Activated T-cell treated with anti-CD3 and anti-CD28 coated beads, Interleukin-2, amount 50 U/mL, for 72 hours (primary cell): ENCODE measurements at regions not wholly inside any gene's neighbourhood (a gene's known extent, or its start where the extent isn't known, plus 50 kb on each side); places are given as distances from the start of the nearest gene placed in this dataset.

Source experiments
- ATAC-seq, 2 donors: fragments of 150-1000 bp; cut with Tn5 transposase; replicated peaks in 1 of 2; 2 replicates each; pipeline ENCODE4 v1.10.0; 2021; ENCODE audit warnings: moderate library complexity in 2 of 2, mild to moderate bottlenecking in 1 of 2
- DNase-seq, 2 donors: peaks; one replicate each; pipeline ENCODE4 v3.0.0; 2021 to 2022; ENCODE audit warnings: mixed read lengths in 1 of 2
- H3K27ac Mint-ChIP-seq: one replicate; pipeline ENCODE4 v1.8.0; 2022; ENCODE audit warnings: mild to moderate bottlenecking, moderate library complexity, mixed read lengths
- H3K27me3 Mint-ChIP-seq: one replicate; pipeline ENCODE4 v1.8.0; 2022; ENCODE audit warnings: low read depth, mixed read lengths
- H3K36me3 Mint-ChIP-seq, 2 donors: one replicate each; pipeline ENCODE4 v1.8.0; 2022; ENCODE audit warnings: mixed read lengths in 2 of 2, mild to moderate bottlenecking in 1 of 2; ENCODE audit not compliant: insufficient read depth in 2 of 2
- H3K4me1 Mint-ChIP-seq: one replicate; pipeline ENCODE4 v1.8.0; 2022; ENCODE audit warnings: low read depth, mixed read lengths
- H3K4me3 Mint-ChIP-seq, 2 donors: one replicate each; pipeline ENCODE4 v1.8.0; 2022; ENCODE audit warnings: mild to moderate bottlenecking in 2 of 2, mixed read lengths in 2 of 2, moderate library complexity in 2 of 2
- H3K9me3 Mint-ChIP-seq, 2 donors: one replicate each; pipeline ENCODE4 v1.8.0; 2022; ENCODE audit warnings: mixed read lengths in 2 of 2

DNA sequence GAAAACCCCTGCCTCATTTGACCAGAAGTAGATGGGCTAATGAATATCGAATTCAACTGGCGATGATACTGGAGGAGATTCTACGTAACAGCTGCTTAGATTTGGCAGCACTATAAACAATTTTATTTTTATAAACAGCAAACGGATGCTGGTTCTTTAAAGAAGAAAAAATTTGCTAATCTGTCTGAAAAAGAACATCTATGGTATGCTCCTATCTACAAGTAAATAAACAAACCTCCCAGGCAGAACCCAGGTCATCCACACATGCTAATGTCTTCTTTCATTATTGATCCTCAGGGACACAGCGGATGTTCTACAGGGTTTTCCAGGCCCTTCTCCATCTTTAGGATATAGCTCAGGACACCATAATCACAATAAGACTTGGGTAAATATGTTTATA is 291.3 kb downstream of the ALDH8A1 start:
- Mint-ChIP-seq H3K27me3 (no peaks in the 10 kb centered on the region), H3K9me3 (no peaks in the 10 kb centered on the region), H3K4me1 (no peaks in the 10 kb centered on the region), H3K27ac (no peak overlapping the region), H3K4me3 (no peak overlapping the region), H3K36me3 (no peaks in the 10 kb centered on the region)
- DNase-seq (no peak), ATAC-seq (no peak)

DNA sequence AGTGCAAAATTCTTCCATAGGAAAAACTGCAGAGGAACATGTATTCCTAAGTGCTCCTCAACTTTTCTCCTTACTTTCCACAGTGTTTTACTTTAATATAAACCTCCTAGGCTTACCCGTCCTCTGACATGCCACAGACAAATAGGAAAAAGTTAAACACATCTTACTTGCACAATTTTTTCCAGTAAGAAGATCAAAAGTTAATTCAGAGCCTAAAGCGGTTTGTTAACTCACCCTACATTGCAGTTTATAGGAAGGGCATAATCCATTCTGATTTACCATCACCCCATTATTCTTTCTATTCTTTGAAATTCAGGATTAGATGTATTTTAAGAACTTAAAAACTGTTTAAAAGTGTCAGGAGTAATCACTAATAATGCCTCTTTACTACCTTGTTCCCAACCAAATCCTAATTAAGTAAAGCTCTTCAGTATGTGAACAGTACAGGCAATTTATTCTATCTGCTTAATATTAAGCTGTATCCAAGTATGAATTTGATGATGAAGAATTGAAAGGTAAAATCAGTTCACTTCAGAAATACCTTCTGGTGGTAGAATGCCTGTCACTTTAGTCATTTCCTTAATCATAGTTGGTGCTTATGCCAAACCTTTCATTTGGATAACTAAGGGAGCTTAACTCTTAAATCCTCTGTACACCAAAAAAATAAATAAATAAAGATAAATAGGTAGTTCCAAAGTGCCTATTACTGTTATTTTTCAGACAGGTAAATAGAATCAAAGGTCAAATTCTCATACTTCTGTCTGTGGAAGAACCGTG is 292.0 kb downstream of the ALDH8A1 start:
- ATAC-seq: no peak
- no peak for DNase-seq
- H3K4me3 Mint-ChIP-seq: no peak overlapping the region
- no peaks in the 10 kb centered on the region for H3K36me3 Mint-ChIP-seq
- no peaks in the 10 kb centered on the region for H3K9me3 Mint-ChIP-seq
- no peak overlapping the region for H3K27ac Mint-ChIP-seq
- H3K4me1 Mint-ChIP-seq: no peaks in the 10 kb centered on the region
- H3K27me3 Mint-ChIP-seq: no peaks in the 10 kb centered on the region

DNA sequence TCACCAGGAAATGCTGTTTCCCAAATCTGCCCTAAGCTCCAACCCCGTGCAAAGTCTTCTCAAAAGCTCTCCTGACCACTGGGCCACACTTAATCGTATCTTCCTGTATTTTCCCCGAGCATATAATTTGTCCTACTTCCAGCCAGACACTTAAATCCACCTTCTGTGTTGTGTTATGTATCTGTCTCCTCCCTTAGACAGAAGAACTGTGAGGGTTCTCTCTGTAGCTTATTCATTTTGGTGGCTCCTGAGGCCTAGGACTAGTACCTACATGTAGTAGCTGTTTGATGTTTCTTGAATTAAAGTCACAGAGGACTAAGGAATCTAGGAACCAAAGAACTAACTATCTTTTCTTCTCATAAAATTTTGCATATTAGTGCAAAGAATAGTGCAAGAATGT is 292.6 kb downstream of the ALDH8A1 start:
- no peaks in the 10 kb centered on the region for H3K27me3 Mint-ChIP-seq
- no peaks in the 10 kb centered on the region for H3K36me3 Mint-ChIP-seq
- no peaks in the 10 kb centered on the region for H3K4me1 Mint-ChIP-seq
- no peak overlapping the region for H3K27ac Mint-ChIP-seq
- no peak for DNase-seq
- ATAC-seq: no peak
- no peak overlapping the region for H3K4me3 Mint-ChIP-seq
- no peaks in the 10 kb centered on the region for H3K9me3 Mint-ChIP-seq

DNA sequence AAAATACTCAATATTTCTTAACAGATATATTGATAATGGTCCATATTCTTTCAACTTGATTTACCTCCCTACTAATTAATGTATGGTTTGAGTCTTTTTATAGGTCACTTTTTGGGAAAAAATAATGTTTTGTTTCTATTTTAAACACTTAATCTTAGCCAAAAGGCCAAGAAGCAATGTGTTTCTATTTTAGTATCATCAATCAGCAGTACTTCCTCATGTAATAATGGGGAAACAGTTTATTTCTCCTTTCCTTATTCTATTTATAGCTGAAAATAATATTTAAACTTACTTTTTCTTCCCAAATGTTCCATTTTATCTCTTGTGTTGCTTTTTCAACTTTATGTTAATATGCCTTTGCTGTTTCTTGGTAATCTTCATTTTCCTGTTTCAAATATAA is 295.1 kb downstream of the ALDH8A1 start:
- no peaks in the 10 kb centered on the region for H3K4me1 Mint-ChIP-seq
- H3K4me3 Mint-ChIP-seq: no peak overlapping the region
- H3K36me3 Mint-ChIP-seq: no peaks in the 10 kb centered on the region
- peaks cover 8% of the 10 kb centered on the region for H3K27me3 Mint-ChIP-seq
- H3K27ac Mint-ChIP-seq: no peak overlapping the region
- no peaks in the 10 kb centered on the region for H3K9me3 Mint-ChIP-seq
- DNase-seq (no peak), ATAC-seq (no peak)

DNA sequence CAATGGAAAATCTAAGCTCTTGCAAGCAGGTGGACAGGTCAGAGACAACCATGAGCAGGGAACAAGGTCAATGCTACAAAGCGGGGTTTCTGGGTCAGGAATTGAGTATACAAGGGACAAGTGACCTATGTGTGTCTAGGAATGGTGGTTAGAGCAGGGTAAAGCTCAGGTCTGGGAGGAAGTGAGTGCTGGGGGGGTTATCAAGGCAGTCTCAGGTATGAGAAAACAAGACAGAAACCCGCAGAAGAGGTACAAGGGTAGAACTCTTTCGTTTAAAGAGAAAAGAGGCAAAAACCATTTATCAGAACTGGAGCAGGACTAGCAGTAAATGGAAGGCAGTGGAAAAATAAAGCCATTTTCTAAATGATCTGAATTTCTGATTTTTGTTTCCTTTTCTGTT is 298.4 kb downstream of the ALDH8A1 start:
- Mint-ChIP-seq H3K9me3 (no peaks in the 10 kb centered on the region), H3K27me3 (peaks cover 8% of the 10 kb centered on the region), H3K4me3 (no peak overlapping the region), H3K36me3 (no peaks in the 10 kb centered on the region), H3K27ac (no peak overlapping the region), H3K4me1 (no peaks in the 10 kb centered on the region)
- DNase-seq (no peak), ATAC-seq (no peak)

DNA sequence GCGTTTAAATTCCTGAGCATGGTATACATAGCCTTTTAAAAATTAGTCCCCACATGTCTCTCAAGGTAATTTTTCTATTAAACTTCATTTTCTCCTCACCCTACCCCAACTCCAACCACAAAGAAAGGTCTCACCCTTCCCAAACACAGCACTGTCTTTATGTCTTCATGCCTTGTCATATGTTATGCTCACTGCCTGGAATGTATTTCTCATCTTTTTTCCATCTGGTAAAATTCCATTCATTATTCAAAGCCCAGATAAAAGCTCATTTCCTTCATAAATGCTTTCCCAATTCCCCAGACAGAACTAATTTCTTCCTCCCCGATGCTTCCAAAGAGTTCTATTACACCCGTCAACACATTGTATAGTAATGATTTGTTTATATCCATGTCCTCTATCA is 302.0 kb downstream of the ALDH8A1 start:
- no peak overlapping the region for H3K27ac Mint-ChIP-seq
- DNase-seq (no peak), ATAC-seq (no peak)
- no peak overlapping the region for H3K4me3 Mint-ChIP-seq
- H3K9me3 Mint-ChIP-seq: no peaks in the 10 kb centered on the region
- H3K27me3 Mint-ChIP-seq: peaks cover 8% of the 10 kb centered on the region
- H3K36me3 Mint-ChIP-seq: no peaks in the 10 kb centered on the region
- H3K4me1 Mint-ChIP-seq: no peaks in the 10 kb centered on the region

DNA sequence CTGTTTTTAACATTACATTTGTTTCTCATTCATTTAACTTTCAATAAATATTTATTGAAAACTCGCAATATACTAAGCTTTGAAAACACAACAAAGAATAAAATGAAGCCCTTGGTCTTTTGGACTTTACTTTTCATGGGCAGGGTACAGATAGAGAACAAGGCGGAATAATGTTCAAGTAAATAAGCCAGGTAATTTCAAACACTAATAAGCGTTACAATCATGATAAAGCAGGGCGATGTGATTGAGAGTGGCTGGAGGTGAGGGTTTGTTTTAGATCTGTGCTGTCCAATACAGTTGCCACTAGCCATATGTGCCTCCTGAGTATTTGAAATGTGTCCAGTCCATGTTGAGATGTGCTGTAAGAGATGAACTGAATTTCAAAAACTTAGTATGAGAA is 307.1 kb downstream of the ALDH8A1 start:
- DNase-seq (no peak), ATAC-seq (no peak)
- Mint-ChIP-seq H3K4me3 (no peak overlapping the region), H3K27ac (no peak overlapping the region), H3K4me1 (peaks cover 17% of the 10 kb centered on the region), H3K9me3 (peaks cover 0 to 3% of the 10 kb centered on the region in 2 donors), H3K36me3 (no peaks in the 10 kb centered on the region), H3K27me3 (no peaks in the 10 kb centered on the region)

DNA sequence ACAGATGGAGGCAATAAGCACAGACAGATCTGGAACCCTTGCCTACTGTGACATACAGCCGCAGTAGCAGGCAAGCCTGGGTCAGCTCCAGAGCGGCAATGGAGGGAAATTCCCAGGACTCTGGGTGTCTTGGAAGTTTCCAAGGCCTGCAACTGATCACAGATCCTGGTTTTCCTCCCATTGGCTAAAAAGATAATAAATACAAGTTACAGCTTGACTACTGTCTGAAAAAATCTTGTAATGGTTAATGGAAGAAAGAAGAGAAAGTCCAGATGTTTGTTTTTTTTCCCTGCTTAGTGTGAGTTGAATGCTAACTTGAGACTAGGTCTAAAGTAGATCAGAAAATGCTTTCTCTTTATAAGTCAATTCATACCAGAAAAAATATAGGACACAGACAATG is 307.6 kb downstream of the ALDH8A1 start:
- DNase-seq (no peak), ATAC-seq (no peak)
- Mint-ChIP-seq H3K36me3 (no peaks in the 10 kb centered on the region), H3K4me3 (no peak overlapping the region), H3K4me1 (peaks cover 18% of the 10 kb centered on the region), H3K27ac (no peak overlapping the region), H3K27me3 (no peaks in the 10 kb centered on the region), H3K9me3 (peaks cover 0 to 3% of the 10 kb centered on the region in 2 donors)

DNA sequence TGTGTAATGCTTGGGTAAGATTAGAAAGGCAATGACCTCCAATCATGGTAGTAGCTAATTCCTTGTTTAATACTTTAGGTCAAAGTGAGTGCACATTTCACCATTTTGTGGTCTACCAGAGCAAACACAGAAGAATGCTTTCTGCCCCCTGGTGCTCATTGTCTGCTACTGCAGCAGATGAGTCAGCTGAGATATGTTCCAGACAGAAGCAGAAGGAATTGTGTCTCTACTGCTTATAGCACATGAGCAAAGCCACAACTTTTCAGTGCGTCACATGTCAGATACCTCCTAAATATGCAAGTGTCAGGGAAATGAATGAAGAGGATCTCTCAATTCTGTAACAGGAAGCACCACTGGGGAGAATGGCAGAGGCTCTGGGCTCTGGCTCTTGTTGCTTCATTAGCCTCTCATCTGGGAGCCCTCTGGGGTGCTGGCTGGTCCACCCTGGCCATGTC is 308.9 kb downstream of the ALDH8A1 start:
- Mint-ChIP-seq H3K27ac (no peak overlapping the region), H3K27me3 (no peaks in the 10 kb centered on the region), H3K4me1 (peaks cover 25% of the 10 kb centered on the region), H3K4me3 (no peak overlapping the region), H3K36me3 (no peaks in the 10 kb centered on the region), H3K9me3 (peaks cover 0 to 3% of the 10 kb centered on the region in 2 donors)
- ATAC-seq (peak; percentile 79 to 81), DNase-seq (peak; percentile 71 to 77)

DNA sequence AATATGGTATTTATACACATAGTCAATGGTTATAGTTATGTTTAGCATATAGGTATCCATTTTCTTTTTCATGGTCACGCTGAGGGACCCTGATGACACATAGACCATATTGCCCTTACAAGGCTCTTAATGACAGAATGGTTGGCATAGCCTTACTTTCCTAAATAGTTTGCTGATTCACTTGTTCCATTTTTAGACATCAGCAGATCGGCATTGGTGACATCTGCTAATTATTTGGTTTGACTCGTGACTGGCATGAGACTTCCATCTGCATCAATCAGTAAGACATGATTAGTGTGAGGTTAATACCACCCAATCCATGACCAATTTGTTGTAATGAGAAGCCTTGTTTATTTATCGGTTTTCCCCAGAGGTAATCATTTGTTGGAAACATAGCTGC is 309.7 kb downstream of the ALDH8A1 start:
- H3K27ac Mint-ChIP-seq: no peak overlapping the region
- H3K4me1 Mint-ChIP-seq: peaks cover 25% of the 10 kb centered on the region
- peaks cover 0 to 3% of the 10 kb centered on the region in 2 donors for H3K9me3 Mint-ChIP-seq
- no peaks in the 10 kb centered on the region for H3K27me3 Mint-ChIP-seq
- no peaks in the 10 kb centered on the region for H3K36me3 Mint-ChIP-seq
- DNase-seq (no peak), ATAC-seq (no peak)
- H3K4me3 Mint-ChIP-seq: no peak overlapping the region

DNA sequence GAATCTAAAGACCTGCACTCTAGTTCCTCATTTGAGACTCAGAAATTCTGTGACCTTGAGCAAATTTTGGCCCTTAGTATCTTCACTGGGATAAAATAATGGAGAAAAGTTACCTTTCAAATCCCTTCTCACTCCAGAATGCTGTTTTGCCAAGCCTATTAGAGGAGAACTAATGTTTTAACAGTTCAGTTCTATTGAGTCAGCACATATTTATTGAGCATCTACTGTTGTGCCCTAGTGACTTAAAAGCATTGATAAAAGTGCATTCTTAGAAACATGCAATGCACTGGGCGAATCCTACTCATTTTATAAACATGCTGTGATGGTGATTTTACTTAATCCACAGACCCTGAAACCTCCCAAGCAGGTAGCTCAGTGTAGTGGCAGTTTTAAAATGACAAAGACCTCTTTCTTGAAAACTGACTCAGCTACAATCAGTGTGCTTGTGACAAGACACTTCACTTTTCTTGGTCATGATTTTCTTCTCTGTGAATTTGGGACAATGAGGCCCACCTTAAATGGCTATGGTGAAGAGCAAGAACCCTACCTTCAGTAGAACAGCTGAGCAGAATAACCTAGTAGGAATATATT is 312.0 kb downstream of the ALDH8A1 start:
- peaks cover 0 to 3% of the 10 kb centered on the region in 2 donors for H3K9me3 Mint-ChIP-seq
- ATAC-seq: peak; percentile 62 to 70
- no peak overlapping the region for H3K27ac Mint-ChIP-seq
- H3K4me3 Mint-ChIP-seq: peak overlapping the region in 1 of 2 donors; percentile 10
- H3K36me3 Mint-ChIP-seq: no peaks in the 10 kb centered on the region
- peaks cover 1% of the 10 kb centered on the region for H3K27me3 Mint-ChIP-seq
- peaks cover 30% of the 10 kb centered on the region for H3K4me1 Mint-ChIP-seq
- no peak for DNase-seq

DNA sequence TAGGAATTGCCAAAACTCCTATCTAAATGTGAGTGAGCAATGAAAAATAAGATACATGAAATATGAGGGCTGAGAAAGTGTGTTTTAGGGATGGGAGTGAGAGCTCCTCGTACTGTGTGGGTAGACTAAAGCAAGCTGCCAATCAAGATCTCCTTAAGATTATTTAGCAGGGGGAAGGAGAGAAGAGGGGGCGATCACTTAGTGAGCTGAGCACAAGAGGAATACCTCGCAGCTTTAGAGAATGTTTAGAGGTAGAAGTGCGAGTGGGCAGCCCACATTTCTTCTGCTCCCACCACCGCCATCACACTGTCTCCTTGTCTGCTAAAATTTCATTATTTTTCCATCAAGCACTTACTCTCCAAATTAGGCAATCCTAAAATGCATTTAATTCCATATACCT is 312.6 kb downstream of the ALDH8A1 start:
- Mint-ChIP-seq H3K4me1 (peaks cover 36% of the 10 kb centered on the region), H3K4me3 (no peak overlapping the region), H3K36me3 (no peaks in the 10 kb centered on the region), H3K27me3 (peaks cover 8% of the 10 kb centered on the region), H3K9me3 (peaks cover 0 to 3% of the 10 kb centered on the region in 2 donors), H3K27ac (peak overlapping the region; percentile 51)
- ATAC-seq (no peak), DNase-seq (no peak)

DNA sequence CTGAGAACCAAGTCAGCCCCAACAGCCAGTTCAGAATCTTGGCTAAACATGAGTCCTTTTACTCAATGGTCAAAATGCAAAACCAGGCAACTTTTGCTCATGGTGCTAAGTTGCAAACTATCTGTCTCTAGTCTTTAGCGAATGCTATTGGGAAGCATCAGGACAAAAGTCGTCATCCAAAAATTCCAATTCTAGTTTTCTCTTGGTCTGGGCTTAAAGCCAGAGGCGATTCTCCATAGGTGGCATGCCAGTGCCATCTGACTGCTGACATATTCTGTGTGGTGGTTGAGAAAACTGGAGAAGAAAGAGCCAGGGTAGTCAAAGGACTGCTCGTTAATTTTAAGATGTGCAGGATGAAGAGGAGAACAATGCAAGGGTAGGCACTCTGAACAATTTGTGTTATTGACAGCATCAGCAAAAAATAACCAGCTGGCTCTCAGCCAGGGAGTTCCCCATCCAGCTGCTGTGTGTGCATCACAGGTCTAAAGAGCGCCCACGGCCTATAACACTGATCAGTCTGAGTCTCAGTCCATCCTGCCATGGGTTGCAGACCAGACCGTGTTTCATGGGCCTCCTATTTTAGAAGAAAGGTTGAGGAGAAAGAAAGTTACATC is 313.6 kb downstream of the ALDH8A1 start:
- ATAC-seq (peak in 1 of 2 donors; percentile 34), DNase-seq (peak; percentile 26 to 41)
- Mint-ChIP-seq H3K36me3 (no peaks in the 10 kb centered on the region), H3K27me3 (peaks cover 13% of the 10 kb centered on the region), H3K27ac (no peak overlapping the region), H3K9me3 (peaks cover 0 to 3% of the 10 kb centered on the region in 2 donors), H3K4me3 (no peak overlapping the region), H3K4me1 (peaks cover 40% of the 10 kb centered on the region)
